NCI-H446 treated with DMSO at 0.1 percent for 48 hours (cell line): ENCODE measurements at regions not wholly inside any gene's neighbourhood (a gene's known extent, or its start where the extent isn't known, plus 50 kb on each side); places are given as distances from the start of the nearest gene placed in this dataset.
"Not testable (repeated sequence)": the region's sequence is repeated elsewhere in the genome, so short reads cannot be mapped to it uniquely, and the experiment has no call there.

ENCODE experiments used
- DNase-seq: peaks from one replicate; lab custom pipeline; 2025; lab: John Stamatoyannopoulos, UW

DNA sequence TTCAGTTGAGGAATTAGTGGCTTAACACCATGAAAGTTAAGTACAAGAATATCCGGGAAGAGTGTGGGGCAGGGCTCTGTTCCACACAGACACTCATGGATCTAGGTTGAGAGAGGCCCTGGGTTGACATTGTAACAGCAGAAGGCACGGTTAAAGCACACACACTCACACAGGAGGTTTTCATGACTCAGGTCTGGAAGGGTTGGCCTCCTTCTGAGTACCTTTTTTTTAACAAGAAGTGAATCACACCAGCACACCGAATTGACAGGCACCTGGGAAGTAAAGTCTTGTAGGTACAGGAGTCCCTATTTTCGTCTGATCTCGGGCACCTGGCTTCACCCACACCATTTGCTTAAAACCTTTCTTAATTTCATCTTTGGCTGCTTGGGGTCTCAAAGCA lies 509.4 kb upstream of the ADARB2 start:
- DNase-seq = no peak

DNA sequence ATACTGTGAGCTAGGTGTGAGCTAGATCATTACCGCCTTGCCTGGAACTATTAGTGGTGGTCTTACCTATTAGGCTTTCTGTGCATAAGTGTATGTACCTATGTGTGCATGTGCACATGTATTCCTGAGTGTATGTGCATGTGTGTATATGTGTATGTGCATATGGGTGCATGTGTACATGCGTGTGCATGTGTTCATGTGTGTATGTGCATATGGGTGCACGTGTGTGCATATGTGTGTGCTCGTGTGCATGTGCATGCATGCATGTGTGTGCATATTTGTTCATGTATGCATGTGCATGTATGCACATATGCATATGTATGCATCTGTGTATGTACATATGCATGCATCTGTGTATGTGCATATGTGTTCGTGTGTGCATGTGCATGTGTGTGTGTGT lies 508.3 kb upstream of the ADARB2 start:
- DNase-seq = no peak

DNA sequence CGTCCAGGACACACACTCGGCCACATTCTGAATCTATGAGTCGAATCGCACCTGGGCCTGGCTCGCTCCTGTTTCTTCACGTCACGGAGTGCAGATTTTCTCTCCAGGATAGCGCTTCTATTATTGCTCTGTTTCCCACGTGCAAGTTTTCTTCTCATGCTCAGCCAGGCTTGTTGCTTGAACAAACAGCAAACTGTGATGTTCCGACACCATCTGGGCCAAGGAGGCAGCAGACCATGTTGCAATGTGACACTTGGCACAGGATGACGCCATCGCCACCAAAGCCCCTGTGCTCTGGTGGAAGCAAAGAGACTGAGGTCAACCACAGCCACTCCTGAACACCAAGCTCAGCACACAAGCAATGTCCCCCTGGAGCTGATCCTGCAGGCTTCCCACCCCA lies 507.1 kb upstream of the ADARB2 start:
- no peak for DNase-seq

DNA sequence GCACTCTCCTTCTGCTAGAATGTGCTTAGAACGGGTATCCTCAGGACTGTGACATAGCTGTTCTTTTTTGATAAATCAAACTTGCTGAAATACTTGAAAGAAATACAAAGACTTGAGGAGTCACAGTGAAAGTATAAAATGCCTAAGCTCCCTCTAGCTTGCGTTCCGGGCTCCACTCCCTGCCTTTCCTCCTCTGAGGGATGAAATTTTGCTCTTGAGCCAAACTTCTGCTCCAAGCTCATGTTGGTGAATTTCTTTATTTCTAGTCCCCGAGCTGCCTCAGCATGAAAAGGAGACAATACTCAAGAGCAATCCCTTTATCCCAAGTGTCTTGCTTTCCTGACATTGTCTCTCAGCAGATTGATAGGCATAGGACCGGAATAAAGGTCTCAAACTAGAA lies 499.6 kb upstream of the ADARB2 start:
- no peak for DNase-seq

DNA sequence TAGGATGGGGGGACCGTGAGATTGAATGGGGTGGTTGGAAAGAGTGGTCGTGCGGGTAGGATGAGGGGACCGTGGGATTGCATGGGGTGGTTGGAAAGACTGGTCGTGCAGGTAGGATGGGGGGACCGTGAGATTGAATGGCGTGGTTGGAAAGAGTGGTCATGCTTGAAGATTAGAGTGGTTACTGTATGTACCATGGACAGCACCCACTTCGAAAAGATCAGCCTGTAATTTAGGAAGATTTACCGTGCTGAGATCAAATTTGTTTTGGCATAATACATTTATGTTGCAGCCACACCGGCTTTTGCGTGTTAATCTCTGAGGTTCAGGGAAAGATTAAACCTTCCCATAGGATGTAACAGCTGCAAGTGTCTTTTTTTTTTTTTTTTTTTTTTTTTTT lies 495.2 kb upstream of the ADARB2 start:
- no peak for DNase-seq

DNA sequence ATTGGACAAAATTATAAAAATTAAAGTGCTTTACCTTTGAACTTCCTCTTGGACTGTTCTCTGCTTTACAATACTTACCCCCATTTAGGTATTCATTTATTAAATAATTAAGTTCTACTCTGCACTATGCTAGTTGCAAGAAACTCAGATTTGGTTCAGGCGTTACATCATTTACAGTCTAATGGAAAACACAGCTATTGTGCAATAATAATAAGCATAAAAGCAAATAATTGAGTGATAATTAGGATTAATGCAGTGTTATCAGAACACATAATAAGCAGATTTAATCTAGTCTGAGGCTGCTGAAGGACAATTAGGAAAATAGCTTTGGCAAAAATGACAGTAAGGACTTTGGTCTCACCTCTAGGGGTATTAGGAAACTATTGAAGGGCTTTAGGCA lies 493.2 kb upstream of the ADARB2 start:
- DNase-seq = no peak

DNA sequence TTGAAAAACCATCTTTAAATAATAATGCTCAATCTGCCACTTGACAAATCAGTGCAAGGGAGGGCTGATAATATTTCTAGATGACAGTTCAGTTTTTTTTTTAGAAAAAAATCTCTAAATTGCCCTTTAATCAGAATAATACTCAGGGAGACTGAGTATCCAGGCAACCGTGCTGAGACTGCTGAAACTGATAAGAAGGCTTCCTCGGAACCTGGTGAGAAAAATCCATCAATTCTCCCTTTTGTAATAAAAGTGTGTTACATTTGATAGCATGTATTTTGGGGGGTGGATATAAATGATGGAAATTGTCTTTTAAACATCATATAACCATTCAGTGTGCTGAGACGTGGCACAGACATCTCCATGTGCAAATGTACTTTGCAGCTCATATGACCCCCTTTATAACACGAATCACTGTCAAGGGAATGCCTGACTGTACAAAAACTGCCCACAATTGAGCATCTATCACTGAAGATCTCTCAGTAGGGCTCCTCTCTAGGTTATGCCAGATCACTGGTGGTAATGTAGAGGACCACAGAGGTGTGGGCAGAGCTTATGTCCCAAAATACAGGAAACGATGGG lies 491.1 kb upstream of the ADARB2 start:
- no peak for DNase-seq

DNA sequence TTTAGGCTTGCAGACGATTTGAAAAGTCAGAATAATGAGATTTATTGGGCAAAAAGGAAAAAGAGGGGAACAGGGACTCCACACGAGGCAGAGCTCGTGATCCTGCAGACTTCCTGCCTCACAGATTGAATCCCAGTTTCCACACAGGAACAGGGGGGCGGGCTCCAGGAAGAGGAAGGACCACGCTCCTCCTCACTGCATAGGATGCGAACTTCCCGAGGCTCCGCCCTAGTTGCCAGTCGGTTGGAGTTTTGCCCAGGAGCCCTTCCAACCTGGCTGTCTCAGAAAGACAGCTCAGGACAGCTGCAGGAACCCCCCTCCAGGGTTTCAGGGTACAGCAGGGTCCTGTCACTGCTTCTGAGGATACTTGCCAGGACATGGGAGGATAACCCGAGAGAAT lies 488.3 kb upstream of the ADARB2 start:
- no peak for DNase-seq

DNA sequence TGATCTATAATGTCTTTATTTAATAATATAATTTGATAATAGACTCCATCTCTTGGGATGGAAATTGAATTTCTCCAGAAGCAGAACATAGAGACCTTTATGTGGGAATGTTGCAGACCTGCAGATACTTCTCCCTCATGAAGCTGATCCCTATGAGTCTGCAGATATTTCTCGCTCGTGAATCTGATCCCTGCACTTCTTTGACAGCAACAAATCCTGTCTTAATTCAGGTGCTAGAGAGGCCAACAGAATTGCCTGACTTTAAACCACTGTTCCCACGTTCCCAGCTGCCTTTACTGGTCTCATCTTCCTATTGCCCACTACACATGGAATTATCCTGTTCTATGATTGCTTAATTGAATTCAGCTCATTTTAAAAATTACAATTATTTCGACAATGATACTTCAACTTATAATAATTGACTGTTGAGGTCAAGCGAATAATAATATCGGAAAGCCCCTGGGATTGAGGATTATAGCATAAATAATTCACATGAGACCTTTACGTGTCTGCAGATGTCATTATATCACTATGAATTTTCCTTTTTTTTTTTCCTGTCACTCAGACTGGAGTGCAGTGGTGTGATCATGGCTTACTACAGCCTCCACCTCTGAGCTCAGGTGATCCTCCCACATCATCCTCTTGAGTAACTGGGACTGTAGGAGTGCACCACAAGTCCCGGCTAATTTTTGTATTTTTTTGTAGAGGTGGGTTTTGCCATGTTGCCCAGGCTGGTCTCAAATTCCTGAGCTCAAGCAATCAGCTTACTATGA lies 486.4 kb upstream of the ADARB2 start:
- DNase-seq = no peak

DNA sequence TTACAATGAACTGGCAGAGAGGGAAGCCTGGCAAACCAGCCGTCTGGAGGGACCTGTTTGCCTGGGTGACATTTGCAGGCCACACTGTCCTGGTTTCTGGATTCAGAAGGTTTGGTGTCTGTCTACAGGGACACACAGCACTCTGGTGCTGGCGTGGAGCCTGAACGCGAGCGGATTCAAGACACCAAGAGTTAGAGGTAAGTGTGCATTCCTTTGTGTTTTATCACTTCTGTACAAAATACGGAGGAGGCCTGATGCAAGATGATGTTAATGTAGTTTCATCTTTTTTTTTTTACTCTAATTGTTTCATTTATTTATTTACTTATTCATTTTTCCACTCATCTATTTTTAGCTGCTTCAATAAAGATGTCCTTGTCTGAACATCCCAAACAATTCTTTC lies 485.3 kb upstream of the ADARB2 start:
- DNase-seq = no peak

DNA sequence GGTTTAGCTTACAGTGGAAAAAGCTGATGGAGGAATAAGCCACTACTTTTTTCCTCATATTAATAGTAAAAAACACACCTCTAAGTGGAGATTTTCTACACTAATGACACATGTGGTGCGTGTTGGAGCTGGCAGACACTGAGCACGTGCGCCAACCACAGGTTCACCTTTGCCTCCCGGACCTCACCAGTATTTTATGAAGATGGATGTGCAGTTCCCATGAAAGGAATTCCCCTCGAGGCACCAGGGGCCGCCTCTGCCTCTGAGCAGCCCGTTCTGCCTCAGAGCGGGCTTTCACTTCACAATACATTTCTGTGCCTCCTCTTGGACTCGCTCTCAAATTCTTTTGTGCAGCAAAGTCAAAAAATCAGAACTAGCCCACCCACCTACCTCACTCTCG lies 477.5 kb upstream of the ADARB2 start:
- no peak for DNase-seq

DNA sequence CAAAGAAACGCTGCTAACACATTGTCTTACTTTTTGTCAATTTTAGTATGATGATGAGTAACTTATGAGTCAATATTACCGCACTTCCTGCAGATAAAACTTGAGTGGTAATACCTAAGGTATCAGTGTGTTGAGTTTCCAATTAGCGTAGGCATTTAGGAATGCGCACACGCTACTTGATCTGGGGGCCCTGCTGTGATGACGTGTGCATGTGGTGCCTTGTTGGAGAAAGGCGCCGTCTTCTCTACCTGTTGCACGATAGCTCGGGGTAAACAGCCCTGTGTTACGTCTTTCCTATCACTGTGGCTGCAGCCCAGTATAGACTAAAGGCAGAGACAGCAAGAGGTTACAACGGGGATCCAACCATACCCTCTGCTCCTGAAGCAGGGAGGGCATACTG lies 476.8 kb upstream of the ADARB2 start:
- no peak for DNase-seq

DNA sequence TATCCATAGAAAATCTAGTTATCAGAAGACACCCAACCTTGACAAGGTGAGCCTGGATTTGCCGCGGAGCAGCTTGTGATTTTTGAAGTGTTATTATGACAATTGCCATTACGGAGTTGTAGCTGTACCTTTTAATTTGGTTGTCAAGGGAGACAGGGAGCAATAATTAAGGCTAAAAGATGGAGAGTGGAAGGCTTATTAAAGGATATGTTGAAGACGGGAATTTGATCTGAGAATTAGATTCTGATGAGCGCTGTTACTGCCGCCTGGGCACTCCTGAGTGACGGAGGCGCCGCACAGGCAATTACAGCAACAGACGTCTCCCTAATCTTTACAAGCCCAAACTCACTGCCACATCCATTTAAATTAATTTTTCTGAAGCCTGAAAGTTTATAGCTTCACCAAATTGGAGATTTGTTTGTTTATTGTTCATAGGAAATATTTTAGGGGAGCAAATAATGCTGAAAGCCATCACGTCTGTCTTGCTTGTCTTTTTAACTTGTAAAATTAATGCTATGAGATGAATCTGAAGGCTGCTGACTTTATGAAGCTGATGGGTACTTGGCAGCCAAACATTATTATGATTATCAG lies 475.0 kb upstream of the ADARB2 start:
- DNase-seq = no peak

DNA sequence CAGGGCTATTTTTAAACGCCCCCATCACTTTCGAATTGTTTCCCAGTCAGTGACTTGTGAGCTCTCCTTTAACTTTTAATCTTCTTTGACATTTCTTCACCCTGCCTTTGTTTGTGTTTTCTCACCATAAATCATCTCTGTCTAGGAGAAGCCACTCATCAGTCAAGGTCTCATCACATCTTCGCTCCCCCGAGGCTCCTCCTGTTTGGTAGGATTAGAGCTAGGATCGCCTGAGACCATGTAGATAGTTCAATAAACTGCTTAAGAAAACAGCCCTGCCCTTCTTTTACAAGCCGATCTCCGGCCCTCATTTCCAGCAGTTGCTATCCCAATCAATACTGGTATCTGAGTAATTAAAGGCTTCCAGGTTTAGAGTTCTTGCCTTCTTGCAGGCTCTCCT lies 472.8 kb upstream of the ADARB2 start:
- no peak for DNase-seq

DNA sequence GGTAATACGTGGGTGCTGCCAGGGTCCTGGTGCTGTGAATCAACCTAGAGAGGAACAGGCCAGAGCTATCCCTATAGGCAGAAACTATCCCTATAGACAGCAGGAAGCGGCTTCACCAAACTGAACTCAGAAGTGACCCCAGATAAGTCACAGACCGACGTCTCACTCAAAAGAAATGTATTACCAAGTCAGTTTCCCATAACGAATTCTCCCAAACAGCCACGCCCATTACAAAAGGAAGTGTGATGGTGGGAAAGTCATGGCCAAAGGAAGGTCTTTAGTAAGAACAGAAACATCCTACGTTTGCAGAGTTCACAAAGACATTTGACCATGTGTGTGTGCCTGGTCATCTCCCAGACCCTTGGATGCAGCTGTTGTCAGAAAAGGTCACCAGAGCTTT lies 470.8 kb upstream of the ADARB2 start:
- no peak for DNase-seq

DNA sequence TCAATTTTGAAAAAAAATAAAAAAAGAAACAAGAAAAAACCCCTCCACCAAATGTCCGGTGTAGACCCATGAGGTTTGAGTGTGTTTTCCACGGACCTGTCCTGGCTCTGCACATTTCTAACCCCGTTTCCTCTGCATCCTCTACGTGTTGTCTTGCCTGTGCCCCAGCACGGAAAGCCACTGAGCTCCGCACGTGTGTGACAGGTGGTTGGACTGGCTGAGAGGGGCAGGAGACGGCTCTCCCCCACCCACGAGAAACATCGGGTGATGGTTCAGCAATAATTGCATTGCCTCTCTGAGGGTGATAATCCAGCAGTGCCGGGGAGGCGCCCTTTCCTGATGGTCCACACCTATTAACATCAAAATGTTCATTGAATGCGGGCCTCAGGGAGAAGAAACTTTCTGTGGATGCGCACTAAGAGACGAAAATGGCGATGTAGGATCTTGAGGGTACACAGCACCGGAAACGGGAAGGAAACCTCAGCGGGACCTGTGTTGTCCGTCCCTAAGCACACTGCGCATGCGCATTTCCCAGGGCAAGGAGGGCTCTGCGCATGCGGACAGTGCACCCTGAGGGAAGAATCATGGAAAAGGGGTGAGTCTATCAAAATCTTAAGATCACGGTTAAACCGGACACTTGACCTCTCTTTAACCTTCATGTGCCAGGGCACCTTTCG lies 470.1 kb upstream of the ADARB2 start:
- no peak for DNase-seq

DNA sequence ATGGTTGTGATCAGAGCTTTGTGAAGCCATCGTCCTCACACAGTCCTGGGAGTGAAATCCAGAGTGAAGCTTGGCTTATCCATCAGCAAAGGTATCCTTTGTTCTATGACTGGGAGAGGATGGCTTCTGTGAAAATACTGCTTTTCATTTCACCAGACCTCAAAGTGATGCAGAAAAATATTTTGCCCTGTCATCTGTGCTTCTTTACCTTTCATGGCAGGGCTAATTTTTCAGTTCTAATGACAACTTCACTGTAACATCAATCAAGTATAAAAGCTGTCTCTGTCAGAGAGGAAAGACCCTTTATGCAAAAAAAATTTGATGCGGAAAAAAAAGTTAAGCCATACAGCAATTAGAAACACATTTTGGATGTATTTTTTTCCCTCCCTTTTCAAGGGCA lies 468.1 kb upstream of the ADARB2 start:
- DNase-seq = no peak

DNA sequence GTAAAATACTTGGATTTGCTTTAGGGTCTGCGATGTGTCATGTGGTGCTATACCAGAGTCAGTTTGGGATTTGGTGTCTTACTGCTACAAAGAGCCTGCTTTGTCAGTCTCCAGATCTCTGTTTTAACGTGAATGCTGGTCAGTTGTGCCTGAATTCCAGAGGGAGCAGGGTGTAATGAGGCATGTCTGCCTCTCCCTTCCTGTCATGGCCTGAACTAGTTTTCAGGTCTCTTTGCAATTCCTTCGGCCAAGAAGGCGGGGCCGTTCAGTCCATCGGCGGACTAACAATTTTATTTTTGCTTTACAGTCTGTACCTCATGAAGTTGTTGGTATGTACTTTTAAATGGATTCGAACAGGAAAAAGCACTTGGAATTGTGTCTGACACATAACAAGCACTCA lies 465.1 kb upstream of the ADARB2 start:
- DNase-seq = no peak

DNA sequence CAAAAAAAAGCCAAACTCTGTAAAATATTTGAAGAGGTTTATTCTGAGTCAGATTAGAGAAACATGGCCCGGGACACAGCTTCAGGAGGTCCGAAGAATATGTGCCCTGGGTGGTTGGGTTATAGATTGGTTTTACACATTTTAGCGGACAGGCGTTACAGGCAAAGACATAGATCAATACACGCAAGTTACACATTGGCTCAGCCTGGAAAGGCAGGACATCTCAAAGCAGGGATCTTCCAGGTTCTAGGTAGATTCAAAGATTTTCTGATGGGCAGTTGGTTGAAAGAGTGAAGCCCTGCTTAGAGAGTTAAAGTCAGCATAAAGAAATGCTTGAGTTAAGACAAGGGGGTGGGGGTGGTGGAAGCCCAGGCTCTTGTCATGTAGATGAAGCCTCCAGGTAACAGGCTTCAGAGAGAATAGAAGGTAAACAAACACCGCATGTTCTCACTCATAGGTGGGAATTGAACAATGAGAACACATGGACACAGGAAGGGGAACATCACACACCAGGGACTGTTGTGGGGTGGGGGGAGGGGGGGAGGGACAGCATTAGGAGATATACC lies 464.3 kb upstream of the ADARB2 start:
- DNase-seq = no peak

DNA sequence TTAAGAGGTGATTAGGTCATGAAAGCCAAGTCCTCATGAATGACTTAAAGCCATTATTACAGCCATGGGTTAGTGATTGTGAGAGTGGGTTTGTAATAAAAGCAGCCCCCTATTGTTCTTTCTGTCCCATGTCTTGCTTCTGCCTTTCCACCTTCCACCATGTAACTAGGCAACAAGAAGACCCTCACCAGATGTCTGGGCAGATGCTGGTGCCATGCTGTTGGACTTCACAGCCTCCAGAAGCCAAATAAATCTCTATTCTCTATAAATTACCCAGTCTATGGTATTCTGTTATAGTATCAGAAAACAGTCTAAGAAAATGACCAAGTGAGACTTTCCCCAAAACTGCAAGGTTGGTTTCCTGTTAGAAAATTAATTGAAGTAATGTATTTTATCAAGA lies 460.3 kb upstream of the ADARB2 start:
- no peak for DNase-seq

DNA sequence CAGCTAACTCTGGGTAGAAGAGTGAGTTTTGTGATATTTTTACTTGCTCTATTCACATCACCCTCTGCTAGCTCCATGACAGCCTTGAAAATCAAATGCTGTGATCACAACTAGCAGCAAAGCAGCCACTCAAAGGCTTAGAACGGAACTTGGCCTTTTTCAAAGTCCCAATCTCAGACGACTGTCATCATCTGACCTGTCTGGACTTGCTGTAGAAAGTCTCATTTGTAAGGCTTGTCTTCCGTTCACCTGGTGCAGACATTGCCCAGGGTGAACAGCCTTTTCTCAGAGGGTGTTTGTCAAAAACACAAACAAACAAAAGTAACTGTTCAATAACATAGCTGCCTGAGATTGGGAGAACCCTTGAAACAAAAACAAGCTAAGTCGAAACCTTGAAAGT lies 458.9 kb upstream of the ADARB2 start:
- no peak for DNase-seq

DNA sequence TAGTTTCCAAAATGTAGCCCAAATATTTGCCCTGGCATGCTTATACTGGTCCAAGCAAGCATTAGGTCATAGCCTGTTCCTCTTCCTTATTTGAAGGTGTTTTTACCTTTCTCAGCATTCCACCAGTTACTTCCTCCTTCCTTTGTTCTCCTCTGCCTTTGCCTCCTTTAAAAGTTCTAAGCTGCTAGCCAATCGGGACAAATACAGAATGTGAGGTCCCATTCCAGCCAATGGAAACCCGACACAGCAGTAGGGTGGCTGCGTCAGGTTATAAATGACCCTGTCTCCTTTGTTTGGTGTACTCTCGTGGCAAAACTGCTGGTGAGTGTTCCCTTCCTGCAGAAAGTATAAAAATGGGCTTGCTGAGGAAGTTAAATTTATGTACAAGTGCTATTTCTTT lies 452.0 kb upstream of the ADARB2 start:
- not testable (repeated sequence) for DNase-seq

DNA sequence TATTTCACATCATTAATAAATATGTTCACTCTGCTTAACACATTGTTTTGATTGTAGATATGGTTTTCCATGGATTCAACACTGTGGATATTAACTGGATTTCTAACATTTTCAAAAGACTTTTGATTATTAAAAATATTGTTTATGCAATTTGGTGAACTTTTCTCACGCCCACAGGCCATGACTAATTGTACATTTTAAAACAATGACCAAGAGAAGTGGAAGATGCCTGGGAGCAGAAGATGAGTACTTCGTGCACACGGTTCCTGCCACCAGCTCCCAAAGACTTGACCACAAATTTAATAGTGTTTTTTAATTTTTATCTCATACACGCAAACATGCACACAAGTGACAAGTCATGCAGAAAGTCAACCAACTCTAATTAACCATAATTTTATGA lies 451.0 kb upstream of the ADARB2 start:
- no peak for DNase-seq
